SIG-M5 (cell line): ENCODE measurements at regions not wholly inside any gene's neighbourhood (a gene's known extent, or its start where the extent isn't known, plus 50 kb on each side); places are given as distances from the start of the nearest gene placed in this dataset.

ENCODE experiments used
- DNase-seq: peaks from one replicate; lab custom pipeline; 2025; lab: John Stamatoyannopoulos, UW

GRCh38 chr3:24843955-24844354 is 349.3 kb upstream of the THRB start:
- DNase-seq = no peak

DNA sequence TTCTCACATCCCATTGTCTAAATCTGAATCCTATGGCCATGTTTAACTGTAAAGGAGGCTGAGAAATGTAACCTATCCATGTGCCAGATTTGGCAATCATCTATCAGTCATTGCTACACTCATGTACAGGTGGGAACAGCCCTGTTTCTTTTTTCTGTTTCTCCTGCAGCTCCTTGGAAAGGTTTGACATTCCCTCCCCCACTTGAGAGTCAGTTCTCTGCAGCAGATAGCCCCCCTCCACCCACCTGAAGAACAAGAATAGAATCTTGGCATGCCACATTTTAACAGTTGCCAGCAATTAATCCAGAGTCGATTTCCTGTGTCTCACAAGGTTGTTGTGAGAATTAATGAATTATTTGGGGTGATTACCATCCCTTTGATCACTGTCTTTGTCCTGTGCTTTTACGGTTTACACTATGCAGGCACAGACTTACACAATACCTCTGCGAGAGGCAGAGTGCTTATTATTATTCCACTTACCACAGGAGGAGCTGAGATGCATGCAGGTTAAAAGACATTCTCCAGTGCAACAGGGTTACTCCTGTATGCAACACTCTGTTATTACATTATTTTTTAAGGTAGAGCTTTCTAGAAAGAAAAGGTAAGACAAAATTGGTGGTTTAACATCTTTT is 351.0 kb upstream of the THRB start:
- DNase-seq = no peak

GRCh38 chr3:24846286-24846860 is 351.7 kb upstream of the THRB start:
- no peak for DNase-seq

- DNase-seq = no peak
Observed at GRCh38 chr3:24850245-24850644, 355.6 kb upstream of the THRB start.

GRCh38 chr3:24853685-24854490 is 359.2 kb upstream of the THRB start:
- no peak for DNase-seq

DNA sequence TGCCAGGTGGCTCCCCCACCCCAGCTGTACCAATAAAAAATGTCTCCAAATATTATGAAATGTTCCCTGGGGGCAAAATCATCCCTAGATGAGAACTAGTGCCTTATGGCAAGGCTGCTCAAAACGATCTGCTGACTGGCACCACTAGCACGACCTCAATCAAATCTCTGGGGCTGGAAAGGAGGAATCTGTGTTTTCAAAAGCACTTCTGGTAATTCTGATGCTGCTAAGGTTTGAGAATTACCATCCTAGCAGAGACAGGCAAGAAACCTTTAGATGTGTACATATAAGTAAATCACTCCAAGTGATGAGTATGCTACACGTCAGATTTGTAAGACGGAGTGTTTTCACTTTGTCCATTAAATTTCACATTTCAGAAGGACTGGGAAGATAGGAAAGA is 360.1 kb upstream of the THRB start:
- DNase-seq = no peak

- no peak for DNase-seq
Observed at GRCh38 chr3:24857945-24858344, 363.3 kb upstream of the THRB start.

DNA sequence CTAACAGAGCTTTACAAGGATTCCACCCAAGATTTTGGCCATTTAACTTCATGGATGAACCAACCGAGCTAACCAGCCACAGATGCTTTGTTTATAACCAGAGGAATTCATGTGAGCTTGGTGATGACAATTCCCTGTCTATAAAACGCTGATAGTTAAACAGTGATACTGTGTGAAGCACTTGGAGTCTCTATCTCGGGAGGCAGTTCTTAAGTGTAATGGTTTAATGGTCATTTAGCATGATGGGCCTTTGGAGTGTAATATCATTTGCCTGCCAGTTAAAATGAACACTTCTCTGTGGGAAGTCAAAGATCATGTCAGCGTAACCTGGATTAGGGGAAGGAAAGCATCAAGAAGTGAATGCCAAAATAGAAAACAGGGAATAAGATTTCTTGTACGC is 368.6 kb upstream of the THRB start:
- DNase-seq = no peak

GRCh38 chr3:24867783-24868182 is 373.1 kb upstream of the THRB start:
- DNase-seq = no peak

- no peak for DNase-seq
Observed at GRCh38 chr3:24881239-24881638, 386.6 kb upstream of the THRB start.

GRCh38 chr3:24886501-24886900 is 391.9 kb upstream of the THRB start:
- DNase-seq = no peak

- no peak for DNase-seq
Observed at GRCh38 chr3:24890012-24890411, 395.4 kb upstream of the THRB start.

DNA sequence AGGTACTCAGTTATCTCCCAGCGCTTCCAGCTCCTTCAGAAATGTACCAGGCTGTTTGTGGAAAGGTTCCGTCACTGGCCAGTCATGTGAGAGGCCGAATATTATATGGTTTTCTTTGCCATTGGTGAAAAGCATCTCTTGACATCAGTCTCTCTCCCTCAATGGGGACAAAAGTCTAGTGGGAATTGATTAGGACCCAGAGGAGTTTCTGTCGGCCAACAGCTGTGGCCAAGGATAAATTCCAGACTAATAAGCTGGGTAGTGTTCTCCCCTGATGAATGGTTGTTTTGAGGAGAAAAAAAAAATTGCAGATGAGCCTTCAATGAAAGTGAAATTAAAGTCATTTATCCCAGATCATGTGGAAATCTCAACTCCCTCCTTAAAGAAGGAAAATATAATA is 404.7 kb upstream of the THRB start:
- no peak for DNase-seq

DNA sequence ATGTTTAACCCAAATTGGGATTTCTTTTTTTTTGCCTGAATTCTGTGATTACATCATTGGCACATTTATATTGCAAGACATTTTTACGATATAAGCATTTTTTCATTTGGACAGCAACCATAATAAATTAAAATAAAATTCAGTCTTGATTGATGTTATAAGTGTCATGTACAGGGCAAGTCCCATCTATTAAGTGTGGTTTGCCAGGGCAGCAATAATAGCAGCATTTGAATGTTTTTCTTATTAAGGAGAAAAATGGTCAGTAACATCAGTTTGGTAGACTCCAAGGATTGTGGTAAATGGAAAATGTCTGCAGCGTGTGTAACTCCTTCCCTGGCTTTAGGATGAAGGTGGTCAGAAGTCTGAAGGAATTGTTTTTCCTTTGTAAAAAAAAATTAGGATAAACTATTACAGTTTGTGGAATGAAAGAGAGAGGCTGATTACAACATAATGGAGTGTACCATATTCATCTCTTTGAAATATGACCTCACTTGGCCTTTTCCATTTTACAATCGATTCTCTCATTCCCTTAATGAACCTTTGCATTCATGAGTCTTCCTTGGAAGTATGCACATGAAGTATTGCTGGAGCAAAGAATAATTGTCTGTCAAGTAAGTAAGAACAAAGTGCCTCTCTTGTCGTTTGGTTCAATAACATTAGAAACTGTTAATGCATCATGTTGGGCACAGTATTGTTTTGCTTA is 405.4 kb upstream of the THRB start:
- DNase-seq = no peak

- DNase-seq = no peak
Observed at GRCh38 chr3:24905266-24905665, 410.6 kb upstream of the THRB start.

DNA sequence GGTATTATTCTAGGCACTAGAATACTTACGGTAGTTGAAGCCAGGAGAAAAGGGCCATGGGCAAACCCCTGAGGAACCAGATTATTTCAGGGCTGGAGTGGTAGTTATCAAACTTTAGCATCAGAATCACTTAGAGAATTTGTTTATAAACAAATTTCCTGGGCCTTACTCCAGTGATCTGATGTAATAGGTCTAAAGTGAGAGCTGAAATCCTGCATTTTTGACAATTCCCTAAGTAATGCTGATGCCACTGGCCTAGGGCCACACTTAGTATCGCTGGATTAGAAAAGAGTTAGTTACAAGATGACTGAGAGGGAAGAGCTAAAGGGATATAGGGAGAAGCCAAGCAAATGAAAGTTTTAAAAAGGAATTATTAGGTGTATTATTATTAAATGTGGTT is 412.5 kb upstream of the THRB start:
- DNase-seq = no peak

DNA sequence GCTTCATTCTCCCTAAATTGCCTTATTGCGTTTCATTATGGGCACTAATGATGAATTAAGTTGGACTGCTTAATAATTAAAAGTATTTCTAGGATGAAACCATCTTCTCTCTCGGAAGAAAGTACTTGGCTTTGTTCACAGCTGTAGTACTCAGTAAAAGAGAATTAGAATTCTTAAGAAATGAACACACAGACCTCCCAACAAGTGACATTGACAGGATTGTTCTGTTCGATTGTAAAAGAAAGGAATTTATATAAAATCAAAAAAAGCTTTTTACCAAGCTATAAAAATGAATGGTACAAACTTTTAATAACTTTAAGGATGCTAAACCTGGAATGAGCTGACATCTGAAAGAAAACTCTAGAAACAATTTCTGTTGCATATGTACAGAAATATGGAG is 416.4 kb upstream of the THRB start:
- no peak for DNase-seq

- no peak for DNase-seq
Observed at GRCh38 chr3:24915639-24916038, 421.0 kb upstream of the THRB start.

DNA sequence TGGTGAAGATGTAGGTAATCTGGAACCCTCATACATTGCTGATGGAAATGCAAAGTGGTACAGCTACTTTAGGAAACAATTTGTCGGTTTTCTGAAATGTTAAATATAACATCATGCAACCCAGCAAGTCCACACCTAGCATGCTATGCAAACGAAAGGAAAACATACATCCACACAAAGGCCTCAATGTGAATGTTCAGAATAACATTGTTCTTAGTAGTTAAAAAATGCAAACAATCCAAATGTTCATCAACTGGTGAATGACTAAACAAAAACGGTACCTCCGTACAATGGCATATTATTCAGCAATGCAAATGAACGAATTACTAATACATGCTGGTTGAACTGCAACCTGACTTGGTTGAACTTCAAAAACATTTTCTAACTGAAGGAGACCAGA is 423.3 kb upstream of the THRB start:
- no peak for DNase-seq

- no peak for DNase-seq
Observed at GRCh38 chr3:24923570-24923969, 428.9 kb upstream of the THRB start.

GRCh38 chr3:24929521-24929920 is 434.9 kb upstream of the THRB start:
- DNase-seq = no peak

DNA sequence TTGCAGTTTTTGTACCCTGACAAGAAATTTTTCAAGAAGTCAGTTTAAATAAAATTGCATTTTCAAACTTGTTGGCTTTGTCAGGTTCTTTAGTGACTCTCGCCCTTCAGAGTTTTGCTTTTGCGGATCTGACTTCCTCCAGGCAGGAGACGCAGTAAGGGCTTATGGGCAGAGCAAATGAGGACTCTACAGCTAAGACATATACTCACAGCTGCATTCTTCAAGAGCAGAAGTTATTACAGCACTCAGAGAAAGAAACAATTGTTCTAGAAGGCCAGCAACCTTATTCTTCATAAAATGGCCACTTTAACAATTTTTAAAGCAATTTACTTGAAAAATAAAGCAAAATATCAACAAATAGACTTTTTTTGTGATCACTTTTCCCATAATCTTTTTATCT is 438.8 kb upstream of the THRB start:
- no peak for DNase-seq

DNA sequence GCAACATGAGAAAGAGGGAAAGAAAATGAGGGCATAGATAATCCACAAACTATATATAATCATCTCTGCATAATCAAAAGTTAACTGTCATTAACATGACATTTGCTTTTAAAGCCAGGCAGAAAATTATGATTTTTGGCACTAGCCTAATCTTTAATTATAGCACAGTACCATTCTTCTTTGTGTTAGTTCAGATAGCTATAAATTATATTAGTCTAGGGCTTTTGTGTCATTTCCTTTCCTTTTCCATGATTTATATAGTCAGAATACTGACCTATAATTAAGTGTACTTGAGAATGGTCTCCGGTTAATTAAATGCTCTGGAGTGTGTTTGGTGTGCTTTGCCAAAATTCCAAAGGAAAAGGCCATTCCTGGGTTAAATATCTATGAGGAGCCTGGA is 441.9 kb upstream of the THRB start:
- no peak for DNase-seq
